ENCODE measurements at regions not wholly inside any gene's neighbourhood (a gene's known extent, or its start where the extent isn't known, plus 50 kb on each side); places are given as distances from the start of the nearest gene placed in this dataset.

DNA sequence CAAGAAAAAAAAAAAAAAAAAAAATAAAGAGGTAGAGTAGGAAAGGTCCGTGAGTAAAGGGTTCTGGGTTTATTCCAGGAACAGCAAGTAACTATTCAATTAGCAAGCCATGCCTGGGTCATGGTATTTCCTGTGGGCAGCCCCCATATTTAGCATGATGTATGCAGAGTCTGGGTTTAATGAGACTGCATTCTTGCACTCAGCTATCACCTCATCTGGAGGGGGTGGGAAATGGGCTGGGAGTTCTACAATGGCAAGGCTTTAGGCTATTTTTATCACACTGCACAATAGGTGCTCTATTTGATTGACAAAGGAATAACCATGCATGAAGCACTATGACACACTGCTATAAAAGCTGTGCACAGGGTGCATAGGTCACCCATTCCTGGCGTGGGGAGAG is 104.0 kb upstream of the CCL2 start (continued):
- TF ChIP-seq, protein P1, sequence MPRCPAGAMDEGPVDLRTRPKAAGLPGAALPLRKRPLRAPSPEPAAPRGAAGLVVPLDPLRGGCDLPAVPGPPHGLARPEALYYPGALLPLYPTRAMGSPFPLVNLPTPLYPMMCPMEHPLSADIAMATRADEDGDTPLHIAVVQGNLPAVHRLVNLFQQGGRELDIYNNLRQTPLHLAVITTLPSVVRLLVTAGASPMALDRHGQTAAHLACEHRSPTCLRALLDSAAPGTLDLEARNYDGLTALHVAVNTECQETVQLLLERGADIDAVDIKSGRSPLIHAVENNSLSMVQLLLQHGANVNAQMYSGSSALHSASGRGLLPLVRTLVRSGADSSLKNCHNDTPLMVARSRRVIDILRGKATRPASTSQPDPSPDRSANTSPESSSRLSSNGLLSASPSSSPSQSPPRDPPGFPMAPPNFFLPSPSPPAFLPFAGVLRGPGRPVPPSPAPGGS (IDR thresholded peaks at IDR 0.05; ENCODE audit: borderline replicate concordance, insufficient read depth, low read depth, low read length, poor library complexity, severe bottlenecking): no peak
- TF ChIP-seq CHD1 (IDR thresholded peaks at IDR 0.05; ENCODE audit: low read depth, low read length) (no peak), RB1 (IDR thresholded peaks at IDR 0.05; ENCODE audit: borderline replicate concordance) (no peak), GABPA (IDR thresholded peaks at IDR 0.05; ENCODE audit: low read depth) (no peak), MYB (IDR thresholded peaks at IDR 0.05; ENCODE audit: borderline replicate concordance, low read depth, low read length) (no peak)
- TF ChIP-seq, protein P2, sequence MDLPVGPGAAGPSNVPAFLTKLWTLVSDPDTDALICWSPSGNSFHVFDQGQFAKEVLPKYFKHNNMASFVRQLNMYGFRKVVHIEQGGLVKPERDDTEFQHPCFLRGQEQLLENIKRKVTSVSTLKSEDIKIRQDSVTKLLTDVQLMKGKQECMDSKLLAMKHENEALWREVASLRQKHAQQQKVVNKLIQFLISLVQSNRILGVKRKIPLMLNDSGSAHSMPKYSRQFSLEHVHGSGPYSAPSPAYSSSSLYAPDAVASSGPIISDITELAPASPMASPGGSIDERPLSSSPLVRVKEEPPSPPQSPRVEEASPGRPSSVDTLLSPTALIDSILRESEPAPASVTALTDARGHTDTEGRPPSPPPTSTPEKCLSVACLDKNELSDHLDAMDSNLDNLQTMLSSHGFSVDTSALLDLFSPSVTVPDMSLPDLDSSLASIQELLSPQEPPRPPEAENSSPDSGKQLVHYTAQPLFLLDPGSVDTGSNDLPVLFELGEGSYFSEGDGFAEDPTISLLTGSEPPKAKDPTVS (IDR thresholded peaks at IDR 0.05; ENCODE audit: low read depth, low read length): no peak

DNA sequence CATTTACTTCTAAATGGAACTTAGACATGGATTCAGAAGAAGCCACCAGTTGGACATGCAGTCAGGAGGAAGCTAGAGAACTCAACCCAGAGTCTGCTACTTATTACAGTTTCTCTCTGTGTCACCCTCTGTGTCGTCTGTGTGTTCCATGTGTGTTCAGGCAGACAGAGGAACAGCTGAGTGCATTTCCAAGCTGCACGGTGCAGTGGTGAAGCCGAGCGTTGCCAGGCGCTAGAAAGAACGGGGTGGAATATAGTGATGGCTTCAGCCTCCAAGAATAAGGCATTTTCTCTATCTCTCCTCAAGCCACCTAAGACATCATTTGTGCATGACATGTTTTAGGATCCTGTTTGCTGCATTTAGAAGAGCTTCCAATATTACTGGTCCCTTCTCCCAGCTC is 101.1 kb upstream of the CCL2 start:
- H2AFZ ChIP-seq (ENCODE audit: control insufficient read depth, low read depth, low read length): no peak overlapping the region
- no peaks in the 10 kb centered on the region for H3K4me1 ChIP-seq (ENCODE audit: control insufficient read depth, insufficient read depth, low read length)
- TF ChIP-seq NRF1 (conservative IDR thresholded peaks at IDR 0.05; ENCODE audit: low read depth, low read length) (no peak), BHLHE40 (IDR thresholded peaks at IDR 0.05; ENCODE audit: borderline replicate concordance in 1 of 2, low read depth in 2 of 2, low read length in 1 of 2) (no peak), SMAD5 (IDR thresholded peaks at IDR 0.05; ENCODE audit: low read depth) (no peak), BRCA1 (IDR thresholded peaks at IDR 0.05; ENCODE audit: low read depth, low read length) (no peak), NR2C2 (IDR thresholded peaks at IDR 0.05; ENCODE audit: borderline replicate concordance, control insufficient read depth, insufficient read length, low read depth) (no peak)
- TF ChIP-seq, protein P3, sequence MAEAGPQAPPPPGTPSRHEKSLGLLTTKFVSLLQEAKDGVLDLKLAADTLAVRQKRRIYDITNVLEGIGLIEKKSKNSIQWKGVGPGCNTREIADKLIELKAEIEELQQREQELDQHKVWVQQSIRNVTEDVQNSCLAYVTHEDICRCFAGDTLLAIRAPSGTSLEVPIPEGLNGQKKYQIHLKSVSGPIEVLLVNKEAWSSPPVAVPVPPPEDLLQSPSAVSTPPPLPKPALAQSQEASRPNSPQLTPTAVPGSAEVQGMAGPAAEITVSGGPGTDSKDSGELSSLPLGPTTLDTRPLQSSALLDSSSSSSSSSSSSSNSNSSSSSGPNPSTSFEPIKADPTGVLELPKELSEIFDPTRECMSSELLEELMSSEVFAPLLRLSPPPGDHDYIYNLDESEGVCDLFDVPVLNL (IDR thresholded peaks at IDR 0.05; ENCODE audit: low read depth, low read length): no peak
- TF ChIP-seq, protein P4, sequence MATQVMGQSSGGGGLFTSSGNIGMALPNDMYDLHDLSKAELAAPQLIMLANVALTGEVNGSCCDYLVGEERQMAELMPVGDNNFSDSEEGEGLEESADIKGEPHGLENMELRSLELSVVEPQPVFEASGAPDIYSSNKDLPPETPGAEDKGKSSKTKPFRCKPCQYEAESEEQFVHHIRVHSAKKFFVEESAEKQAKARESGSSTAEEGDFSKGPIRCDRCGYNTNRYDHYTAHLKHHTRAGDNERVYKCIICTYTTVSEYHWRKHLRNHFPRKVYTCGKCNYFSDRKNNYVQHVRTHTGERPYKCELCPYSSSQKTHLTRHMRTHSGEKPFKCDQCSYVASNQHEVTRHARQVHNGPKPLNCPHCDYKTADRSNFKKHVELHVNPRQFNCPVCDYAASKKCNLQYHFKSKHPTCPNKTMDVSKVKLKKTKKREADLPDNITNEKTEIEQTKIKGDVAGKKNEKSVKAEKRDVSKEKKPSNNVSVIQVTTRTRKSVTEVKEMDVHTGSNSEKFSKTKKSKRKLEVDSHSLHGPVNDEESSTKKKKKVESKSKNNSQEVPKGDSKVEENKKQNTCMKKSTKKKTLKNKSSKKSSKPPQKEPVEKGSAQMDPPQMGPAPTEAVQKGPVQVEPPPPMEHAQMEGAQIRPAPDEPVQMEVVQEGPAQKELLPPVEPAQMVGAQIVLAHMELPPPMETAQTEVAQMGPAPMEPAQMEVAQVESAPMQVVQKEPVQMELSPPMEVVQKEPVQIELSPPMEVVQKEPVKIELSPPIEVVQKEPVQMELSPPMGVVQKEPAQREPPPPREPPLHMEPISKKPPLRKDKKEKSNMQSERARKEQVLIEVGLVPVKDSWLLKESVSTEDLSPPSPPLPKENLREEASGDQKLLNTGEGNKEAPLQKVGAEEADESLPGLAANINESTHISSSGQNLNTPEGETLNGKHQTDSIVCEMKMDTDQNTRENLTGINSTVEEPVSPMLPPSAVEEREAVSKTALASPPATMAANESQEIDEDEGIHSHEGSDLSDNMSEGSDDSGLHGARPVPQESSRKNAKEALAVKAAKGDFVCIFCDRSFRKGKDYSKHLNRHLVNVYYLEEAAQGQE (IDR thresholded peaks at IDR 0.05; ENCODE audit: low read depth, low read length): no peak
- no TSS peak for BruUV-seq (replicated peaks)
- ChIA-PET SMC1A (ENCODE audit: uncharacterized antibody, unreplicated experiment) (no interaction called here), POLR2A (no interaction called here), RAD21 (ENCODE audit: unreplicated experiment) (no interaction called here), CTCF (interaction anchor here (1.2 kb wide), 1 partner anchor 9 kb away, joined by 4 read pairs; no protein-coding TSS in a partner anchor)
- DNase-seq (ENCODE audit: low read depth, low spot score) (no peak), ATAC-seq (no peak), FAIRE-seq (no peak)
- in situ Hi-C loops (cut with MboI): no loop called here
- no peak overlapping the region for H3K4me3 ChIP-seq
- no peak overlapping the region for H3K27ac ChIP-seq (ENCODE audit: control insufficient read depth, insufficient read depth)
- intact Hi-C loops (cut with micrococcal nuclease; ENCODE audit: unreplicated experiment): no loop called here
- H3K9ac ChIP-seq (ENCODE audit: control insufficient read depth, insufficient read depth, low read length): no peak overlapping the region
- H3K79me2 ChIP-seq (ENCODE audit: control insufficient read depth, insufficient read depth, low read length): no peaks in the 10 kb centered on the region
- peaks cover 3 to 4% of the 10 kb centered on the region in 2 experiments; a peak in 3 of 4 replicates for H3K27me3 ChIP-seq (replicated peaks in 1 of 2; ENCODE audit: control insufficient read depth in 2 of 2, insufficient read depth in 2 of 2, low read length in 1 of 2)
- H3K4me2 ChIP-seq (ENCODE audit: control insufficient read depth, insufficient read depth): no peak overlapping the region
- H4K20me1 ChIP-seq (ENCODE audit: control insufficient read depth, insufficient read depth): no peaks in the 10 kb centered on the region
- no peaks in the 10 kb centered on the region for H3K9me3 ChIP-seq (replicated peaks; ENCODE audit: control insufficient read depth, insufficient read depth, low read length)
- H3K36me3 ChIP-seq (ENCODE audit: control insufficient read depth in 2 of 2, insufficient read depth in 2 of 2, low read length in 1 of 2): no peaks in the 10 kb centered on the region
- WGBS (ENCODE audit: insufficient coverage, insufficient replicate concordance, low lambda C conversion rate, missing lambda C conversion rate): 64% methylated on average over 6 of the region's 6 CpGs

Data from GM12878 (cell line).